ENCODE measurements at regions not wholly inside any gene's neighbourhood (a gene's known extent, or its start where the extent isn't known, plus 50 kb on each side); places are given as distances from the start of the nearest gene placed in this dataset.

GRCh38 chr13:64648293-64648692 is 2581.8 kb downstream of the PCDH9 start:
- TF ChIP-seq GATA2 (IDR thresholded peaks at IDR 0.05; ENCODE audit: low read depth, low read length) = no peak
- TF ChIP-seq GATA3 (IDR thresholded peaks at IDR 0.05; ENCODE audit: low read depth, low read length) = no peak
